BE2C (cell line): ENCODE measurements at regions not wholly inside any gene's neighbourhood (a gene's known extent, or its start where the extent isn't known, plus 50 kb on each side); places are given as distances from the start of the nearest gene placed in this dataset.

Source experiments
- DNase-seq: peaks from one replicate; pipeline ENCODE4 v3.0.0-alpha.2; 2020
- H3K27me3 ChIP-seq: fragments of 250-450 bp; sonication (Bioruptor Pico); 2 replicates; pipeline ENCODE4 v1.5.1; 2020; ENCODE audit warnings: mild to moderate bottlenecking
- H3K36me3 ChIP-seq: fragments of 250-450 bp; sonication (Bioruptor Pico); 2 replicates; pipeline ENCODE4 v1.5.1; 2020; ENCODE audit warnings: mild to moderate bottlenecking
- H3K4me1 ChIP-seq: fragments of 250-450 bp; sonication (Bioruptor Pico); 2 replicates; pipeline ENCODE4 v1.5.1; 2020
- H3K4me3 ChIP-seq: 2 replicates; pipeline ENCODE4 v1.5.1; 2011; ENCODE audit warnings: low read depth, low read length
- H3K9me3 ChIP-seq: fragments of 250-450 bp; sonication (Bioruptor Pico); 2 replicates; pipeline ENCODE4 v1.5.1; 2020
- TF ChIP-seq, protein P1 (sequence below): IDR thresholded peaks from 2 replicates; pipeline ENCODE4 v1.5.1; 2012; ENCODE audit warnings: mild to moderate bottlenecking, low read depth, low read length

DNA sequence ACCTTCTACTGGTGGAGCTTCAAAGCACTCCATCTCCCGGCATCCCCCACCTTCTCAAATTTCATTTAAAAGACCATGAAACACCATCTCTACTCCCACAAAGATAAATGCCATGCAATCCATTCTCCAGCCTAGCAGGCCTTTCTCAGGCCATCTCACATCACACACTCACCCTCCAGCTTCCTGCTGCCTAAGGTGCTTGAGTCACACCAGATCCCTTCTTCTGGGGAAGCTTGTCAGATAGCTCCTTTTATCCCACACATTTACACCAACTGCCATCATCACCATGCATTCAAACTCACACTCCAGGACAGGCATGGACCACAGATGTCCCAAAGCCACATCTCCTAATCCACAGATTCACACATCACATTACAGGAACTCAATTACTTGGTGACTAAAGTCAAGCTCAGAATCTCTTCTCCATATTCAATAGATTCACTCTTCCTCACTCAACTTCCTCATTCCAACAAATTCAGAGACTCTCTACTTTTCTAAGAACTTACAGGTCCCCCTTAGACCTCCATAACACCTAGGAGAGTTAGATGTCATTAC, 292.5 kb downstream of the TNS1 start:
- Histone ChIP-seq H3K36me3 (no peaks in the 10 kb centered on the region), H3K4me3 (no peak overlapping the region), H3K9me3 (no peaks in the 10 kb centered on the region), H3K27me3 (no peaks in the 10 kb centered on the region), H3K4me1 (peaks cover 14% of the 10 kb centered on the region)
- TF ChIP-seq, protein P1, sequence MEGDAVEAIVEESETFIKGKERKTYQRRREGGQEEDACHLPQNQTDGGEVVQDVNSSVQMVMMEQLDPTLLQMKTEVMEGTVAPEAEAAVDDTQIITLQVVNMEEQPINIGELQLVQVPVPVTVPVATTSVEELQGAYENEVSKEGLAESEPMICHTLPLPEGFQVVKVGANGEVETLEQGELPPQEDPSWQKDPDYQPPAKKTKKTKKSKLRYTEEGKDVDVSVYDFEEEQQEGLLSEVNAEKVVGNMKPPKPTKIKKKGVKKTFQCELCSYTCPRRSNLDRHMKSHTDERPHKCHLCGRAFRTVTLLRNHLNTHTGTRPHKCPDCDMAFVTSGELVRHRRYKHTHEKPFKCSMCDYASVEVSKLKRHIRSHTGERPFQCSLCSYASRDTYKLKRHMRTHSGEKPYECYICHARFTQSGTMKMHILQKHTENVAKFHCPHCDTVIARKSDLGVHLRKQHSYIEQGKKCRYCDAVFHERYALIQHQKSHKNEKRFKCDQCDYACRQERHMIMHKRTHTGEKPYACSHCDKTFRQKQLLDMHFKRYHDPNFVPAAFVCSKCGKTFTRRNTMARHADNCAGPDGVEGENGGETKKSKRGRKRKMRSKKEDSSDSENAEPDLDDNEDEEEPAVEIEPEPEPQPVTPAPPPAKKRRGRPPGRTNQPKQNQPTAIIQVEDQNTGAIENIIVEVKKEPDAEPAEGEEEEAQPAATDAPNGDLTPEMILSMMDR, result no peak
- DNase-seq, result no peak

DNA sequence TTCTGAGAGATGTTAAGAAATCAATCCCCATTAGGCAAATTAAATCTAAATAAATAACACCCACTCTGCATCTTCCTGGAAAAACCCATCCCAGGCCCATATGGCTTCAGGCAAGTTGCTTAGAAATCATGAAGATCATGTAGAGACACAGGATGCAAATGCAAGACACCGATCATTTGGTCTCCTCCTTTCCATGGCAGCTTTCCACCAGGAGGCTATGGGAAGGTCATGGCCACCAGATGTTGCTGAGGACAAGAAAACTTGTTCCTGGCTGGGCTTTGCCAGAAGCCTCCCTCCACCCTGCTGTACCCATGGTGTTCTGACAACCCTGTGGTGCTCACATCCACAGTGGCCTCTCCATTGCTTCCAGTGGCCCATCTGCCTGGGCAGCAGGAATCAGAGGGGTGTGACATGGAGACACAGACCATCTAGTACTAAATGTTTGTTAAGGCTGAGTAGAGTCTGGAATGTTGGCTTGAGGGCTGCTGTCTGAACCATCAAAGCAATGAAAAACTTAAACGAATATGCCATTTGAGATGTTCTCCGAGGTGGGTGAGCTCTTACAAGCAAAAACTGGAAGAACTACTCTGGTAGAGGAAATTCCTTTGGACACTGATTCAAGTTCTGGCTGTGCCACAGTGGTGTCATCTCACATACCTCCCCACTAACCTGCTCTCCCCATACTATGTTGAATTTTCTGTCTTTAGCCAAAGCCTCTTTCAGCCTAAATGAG, 293.2 kb downstream of the TNS1 start:
- DNase-seq, result no peak
- H3K36me3 ChIP-seq, result no peaks in the 10 kb centered on the region
- peaks cover 14% of the 10 kb centered on the region for H3K4me1 ChIP-seq
- no peaks in the 10 kb centered on the region for H3K27me3 ChIP-seq
- TF ChIP-seq, protein P1, result no peak
- H3K9me3 ChIP-seq, result no peaks in the 10 kb centered on the region
- no peak overlapping the region for H3K4me3 ChIP-seq

DNA sequence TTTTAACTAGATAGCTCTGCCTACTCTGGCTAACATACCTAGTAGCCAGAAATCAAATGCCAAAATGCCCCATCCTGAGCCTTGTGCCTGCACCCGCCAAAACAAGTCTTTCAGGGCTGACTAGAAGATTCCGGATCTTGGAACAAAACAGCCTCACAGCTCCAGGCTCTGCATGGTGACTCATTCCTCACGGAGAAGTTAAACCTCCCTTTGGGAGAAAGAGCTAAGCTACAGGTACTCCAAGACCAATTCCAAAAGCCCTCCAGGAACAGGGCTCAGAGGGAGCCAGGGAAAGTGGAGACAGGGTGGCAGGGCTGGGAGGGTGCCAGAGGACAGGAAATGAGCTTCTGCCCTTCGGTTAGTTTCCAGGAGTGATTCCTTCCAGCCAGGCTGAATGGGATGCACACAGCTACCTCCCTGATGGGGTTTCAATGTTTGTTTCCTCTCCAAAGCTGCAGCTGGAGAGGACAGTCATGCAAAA, 295.6 kb downstream of the TNS1 start:
- Histone ChIP-seq H3K9me3 (no peaks in the 10 kb centered on the region), H3K36me3 (no peaks in the 10 kb centered on the region), H3K4me1 (no peaks in the 10 kb centered on the region), H3K27me3 (no peaks in the 10 kb centered on the region), H3K4me3 (no peak overlapping the region)
- no peak for DNase-seq
- TF ChIP-seq, protein P1, result no peak

DNA sequence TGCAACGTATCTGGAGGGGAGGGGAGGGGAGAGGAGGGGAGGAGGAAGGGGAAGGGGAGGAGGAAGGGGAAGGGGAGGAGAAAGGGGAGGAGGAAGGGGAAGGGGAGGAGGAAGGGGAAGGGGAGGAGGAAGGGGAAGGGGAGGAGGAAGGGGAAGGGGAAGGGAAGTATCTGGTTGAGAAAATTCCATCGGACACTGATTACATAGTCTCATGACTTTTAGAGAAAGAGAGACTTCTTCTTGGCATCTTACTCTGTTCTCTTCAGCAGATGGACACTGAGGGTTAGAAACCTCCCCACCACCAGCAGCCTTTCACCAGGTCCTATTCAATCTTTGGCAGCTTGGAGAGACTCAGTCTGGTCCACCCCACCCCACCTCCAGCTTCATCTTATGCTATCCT, 296.3 kb downstream of the TNS1 start:
- Histone ChIP-seq H3K9me3 (no peaks in the 10 kb centered on the region), H3K27me3 (no peaks in the 10 kb centered on the region), H3K4me3 (no peak overlapping the region), H3K4me1 (no peaks in the 10 kb centered on the region), H3K36me3 (no peaks in the 10 kb centered on the region)
- TF ChIP-seq, protein P1, result no peak
- no peak for DNase-seq

DNA sequence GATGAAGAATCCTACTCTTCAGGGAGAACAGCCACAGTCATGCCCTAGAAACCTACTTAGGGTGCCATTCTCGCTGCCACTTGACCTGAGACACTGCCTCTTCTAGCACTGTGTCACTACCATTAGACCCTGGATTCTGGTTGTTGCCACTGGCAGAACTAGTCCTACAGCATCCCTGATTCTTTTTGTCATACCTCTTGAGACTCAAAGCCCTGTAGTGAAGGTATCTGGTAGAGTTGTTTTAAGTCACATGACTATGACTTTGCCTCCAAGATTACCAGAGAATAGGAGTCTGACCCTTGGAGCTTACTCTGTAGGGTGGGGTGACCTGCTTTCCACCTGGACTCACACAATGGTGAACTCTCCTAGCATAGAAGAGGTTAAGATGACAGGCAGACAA, 296.7 kb downstream of the TNS1 start:
- no peaks in the 10 kb centered on the region for H3K36me3 ChIP-seq
- no peak overlapping the region for H3K4me3 ChIP-seq
- no peaks in the 10 kb centered on the region for H3K27me3 ChIP-seq
- H3K4me1 ChIP-seq, result no peaks in the 10 kb centered on the region
- no peaks in the 10 kb centered on the region for H3K9me3 ChIP-seq
- no peak for DNase-seq
- TF ChIP-seq, protein P1, result no peak

DNA sequence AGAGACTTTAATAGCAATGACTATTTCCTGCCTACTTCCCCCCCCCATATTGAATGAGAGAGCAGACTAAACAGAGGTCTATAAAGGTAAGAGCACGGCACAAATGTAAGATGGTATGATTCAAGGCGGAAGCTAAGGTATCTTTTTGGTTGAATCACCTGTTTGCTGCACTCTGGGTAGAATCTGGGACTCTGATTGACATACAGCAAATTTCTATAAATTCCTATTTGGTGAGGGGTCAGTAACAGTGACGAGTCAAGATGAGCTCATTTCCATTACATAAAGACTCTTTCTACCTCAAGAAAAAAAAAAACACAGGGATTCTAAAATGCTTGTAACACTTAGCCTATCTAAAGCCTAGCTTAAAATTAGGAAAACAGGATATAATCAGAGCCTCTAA, 297.3 kb downstream of the TNS1 start:
- Histone ChIP-seq H3K9me3 (no peaks in the 10 kb centered on the region), H3K36me3 (no peaks in the 10 kb centered on the region), H3K4me3 (no peak overlapping the region), H3K27me3 (no peaks in the 10 kb centered on the region), H3K4me1 (no peaks in the 10 kb centered on the region)
- TF ChIP-seq, protein P1, result no peak
- DNase-seq, result no peak
